Fibroblast of upper back skin (primary cell): ENCODE measurements at regions not wholly inside any gene's neighbourhood (a gene's known extent, or its start where the extent isn't known, plus 50 kb on each side); places are given as distances from the start of the nearest gene placed in this dataset.

ENCODE experiments used
- DNase-seq: peaks from one replicate; pipeline ENCODE4 v3.0.0-alpha.2; 2013

DNA sequence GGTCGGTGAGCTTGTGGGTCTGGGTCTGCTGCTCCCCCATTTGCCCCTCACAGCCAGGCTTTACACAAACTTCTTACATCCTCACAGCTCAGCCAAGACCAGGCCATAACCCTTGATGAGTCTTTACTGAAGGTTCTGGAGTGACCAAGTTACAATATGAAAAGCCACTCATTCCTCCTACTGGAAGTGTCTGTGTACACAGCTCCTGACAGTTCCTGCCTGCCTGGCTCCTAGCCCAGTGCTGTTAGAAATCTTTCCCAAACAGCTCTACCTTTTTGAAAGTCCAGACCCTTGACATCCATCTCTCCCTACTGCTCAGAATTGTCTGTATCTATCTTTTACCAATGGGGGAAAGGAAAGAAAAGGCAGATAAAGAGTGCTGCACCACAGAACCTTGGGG, 106.9 kb downstream of the PAX1 start:
- DNase-seq, result no peak

DNA sequence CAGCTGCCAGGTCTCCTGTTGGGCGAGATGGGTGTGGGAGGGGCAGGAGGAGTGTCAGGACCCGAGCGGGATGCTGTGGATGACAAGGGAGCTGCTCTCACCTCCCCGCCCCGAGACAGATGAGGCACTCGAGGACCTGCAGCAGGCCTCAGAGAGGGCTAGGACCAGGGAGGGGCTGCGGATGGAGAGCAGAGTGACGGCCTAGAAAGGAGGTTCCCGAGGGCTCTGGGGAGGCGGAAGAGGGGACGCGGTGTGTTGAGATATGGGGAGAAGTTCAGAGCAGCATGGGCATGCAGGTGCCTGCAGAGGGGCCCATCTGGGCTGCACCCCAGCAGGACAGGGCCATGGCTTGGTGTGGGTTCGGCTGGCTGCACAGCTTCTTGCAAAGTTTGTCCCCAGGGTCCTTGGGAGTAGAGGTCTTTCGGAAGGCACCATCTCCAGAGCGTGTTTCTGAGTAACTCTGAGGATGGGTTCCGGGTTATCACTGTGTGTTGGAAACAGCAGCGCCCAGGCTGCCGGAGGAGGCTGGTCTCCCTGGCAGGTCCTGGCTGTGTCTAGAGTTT, 104.6 kb downstream of the PAX1 start:
- DNase-seq, result no peak

DNA sequence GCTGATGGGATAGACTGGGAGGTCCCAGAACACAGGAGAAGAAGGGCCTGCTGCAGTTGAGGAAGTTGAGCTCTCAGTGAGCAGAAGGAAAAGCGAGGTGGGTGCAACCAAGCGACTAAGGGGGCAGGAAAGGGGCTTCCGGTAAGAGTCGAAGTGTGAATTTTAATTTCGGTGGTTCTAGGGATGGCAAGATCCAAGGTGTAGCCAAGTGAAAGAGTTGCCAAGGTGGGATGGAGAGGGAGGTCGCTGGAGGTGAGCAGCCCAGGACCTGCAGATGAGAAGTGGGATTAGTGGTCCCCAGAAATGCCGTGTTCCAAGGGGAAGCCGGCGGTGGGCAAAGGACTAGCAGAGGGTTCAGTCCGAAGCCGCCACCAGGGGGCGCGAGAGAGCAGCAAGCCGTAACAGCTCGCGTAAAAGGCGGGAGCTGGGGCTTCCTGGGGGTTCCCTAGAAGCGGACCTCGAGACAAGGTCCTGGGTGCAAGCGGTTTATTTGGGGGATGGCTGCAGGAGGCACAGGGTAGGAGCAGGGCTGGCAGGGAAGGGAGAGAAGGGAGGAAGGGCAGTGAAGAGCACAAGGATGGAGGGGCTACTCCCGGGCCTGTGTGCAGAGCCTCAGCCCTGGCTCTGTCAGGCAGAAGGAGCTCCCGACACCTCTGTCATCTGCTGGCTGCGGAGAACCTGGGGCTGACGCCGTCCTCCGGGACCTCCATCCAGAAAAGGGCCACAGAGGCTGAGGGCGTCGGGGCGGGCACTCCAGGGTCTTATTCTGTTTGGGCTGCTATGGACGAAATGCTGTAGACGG, 103.6 kb downstream of the PAX1 start:
- DNase-seq, result no peak

DNA sequence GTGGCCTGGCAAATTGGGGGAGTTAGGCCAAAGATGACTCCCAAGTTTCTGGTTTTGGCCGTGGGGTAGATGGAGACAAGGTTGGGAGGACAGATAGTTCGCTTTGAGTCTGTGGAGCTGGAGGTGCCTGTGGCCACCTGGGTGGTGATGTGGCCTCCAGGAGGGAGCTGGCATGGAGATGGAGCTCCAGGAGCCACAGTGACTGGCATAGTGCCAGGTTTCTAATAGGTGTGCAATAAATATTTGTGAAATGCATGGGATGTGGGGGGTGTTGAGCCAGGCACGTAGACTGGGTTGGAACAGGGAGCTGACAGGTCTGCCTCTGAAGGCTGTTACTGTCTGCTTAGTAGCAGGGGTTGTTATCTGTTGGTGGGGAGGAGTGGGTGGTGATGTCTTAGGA, 102.7 kb downstream of the PAX1 start:
- DNase-seq, result no peak

DNA sequence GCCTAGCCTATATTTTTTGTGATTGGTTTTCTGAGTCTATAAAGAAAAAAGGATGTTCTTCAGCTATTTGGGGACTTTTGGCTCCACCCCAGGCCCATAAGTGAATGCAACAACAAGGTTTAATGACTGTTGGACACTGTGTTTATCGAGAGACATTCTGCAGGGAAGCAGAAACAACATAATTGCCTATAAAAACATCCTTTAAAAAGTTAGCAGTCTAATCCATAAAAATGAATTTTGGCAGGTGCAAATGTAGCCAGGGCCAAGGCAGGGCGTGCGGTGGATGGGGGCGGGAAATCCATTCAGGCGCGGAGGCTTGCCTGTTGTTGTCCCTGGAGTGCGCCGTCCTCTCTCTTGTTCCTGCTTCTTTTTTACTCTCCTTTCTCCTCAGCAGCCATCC, 99.3 kb downstream of the PAX1 start:
- no peak for DNase-seq

DNA sequence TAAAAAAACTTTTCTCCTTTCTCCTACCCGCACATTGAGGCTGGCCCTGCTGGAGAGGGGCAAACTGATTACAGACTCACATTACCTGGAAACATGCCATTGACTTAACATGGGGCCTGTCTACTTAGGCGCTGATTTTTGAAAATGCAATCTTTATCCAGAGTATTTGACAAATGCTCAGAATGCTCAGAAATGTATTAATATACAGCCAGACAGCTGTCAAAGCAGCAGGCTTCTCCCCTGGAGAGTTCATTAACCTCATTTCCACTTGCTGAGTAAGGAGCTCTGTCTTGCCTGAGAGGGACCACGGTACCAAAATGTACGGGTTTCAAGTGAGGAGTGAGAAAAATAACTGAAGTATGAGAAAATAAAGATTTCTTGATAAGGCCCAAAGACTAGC, 95.7 kb downstream of the PAX1 start:
- no peak for DNase-seq

DNA sequence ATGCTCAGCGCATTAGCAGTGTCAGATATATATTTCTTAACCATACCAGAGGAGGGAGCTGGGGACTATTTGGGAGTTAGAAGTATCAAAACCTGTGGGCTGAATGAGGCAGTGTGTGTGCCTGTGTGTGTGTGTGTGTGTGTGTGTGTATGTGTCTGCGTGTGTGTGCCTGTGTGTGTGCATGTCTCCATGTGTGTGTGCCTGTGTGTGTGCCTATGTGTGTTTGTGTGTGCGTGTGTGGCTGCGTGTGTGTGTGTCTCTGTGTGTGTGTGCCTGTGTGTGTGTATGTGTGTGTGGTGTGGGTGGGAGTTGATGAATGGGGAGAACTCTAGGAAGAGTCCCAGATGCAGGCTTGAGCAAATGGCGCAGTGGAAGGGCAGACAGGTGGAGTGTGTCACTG, 92.9 kb downstream of the PAX1 start:
- DNase-seq, result no peak

DNA sequence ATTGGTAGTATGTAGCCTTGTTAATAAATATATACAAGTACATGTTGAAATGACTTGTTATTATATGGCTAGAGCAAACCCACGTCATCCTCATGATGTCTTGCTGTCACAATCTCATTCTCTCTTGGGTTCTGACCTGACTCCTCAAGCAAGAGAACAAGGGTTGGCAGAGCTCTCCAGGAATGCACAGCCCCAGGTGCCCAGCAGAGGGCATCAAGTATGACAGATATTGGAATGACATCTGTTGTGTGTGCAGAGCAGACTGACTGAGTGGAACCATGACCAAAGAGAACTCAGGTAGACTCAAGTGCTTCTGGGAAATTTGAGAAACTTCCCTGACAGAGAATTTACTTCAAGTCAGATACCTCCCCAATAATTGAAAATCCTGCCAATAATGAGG, 90.6 kb downstream of the PAX1 start:
- DNase-seq, result no peak

DNA sequence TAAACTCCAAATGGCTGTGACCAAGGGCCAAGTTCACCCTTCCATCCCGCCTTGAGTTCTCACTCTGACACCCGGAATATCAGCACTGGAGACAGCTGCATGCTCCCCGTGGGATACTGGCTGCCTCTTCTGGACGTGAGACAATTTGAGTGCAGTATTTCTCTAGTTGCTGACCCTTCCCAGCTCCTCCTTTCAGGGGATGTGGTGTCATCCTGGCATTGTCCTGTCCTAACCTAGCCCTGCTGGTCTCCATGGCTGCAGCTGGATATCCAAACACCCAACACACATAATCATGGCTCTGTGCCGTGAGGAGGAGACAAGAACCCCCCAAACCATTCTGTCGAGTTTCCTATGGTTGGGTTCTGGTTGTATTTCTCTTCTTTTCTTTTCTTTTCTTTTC, 82.6 kb downstream of the PAX1 start:
- DNase-seq, result no peak

DNA sequence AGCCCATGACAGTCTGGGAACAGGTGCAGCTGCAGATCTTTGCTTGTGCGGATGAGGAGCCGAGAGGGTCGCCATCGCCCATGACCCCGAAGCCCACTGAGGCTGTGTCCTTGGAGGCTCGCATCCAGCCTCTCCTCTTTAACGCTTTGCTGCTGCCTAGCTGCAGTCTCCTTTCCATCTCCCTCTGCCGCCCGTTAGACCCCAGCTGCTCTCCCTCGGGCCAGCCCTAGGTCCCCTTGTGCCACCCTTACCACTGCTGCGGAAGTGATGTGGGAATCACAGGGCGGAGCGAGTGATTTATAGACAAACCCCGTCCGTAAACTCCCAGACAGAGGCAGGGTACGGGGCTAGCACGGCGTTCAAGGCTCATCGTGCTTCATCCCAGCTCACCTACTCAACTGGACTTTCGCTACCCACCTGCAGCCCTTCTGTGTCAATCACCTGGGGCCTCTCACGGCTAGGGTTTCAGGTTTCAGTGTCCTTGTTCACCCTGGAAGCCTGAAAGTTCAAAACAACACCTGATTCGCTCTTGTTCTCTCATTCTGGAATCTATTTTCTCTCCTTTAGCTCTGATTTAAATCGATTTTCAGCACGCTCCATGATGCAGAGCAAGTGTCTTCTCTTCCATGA, 76.1 kb downstream of the PAX1 start:
- DNase-seq, result no peak

DNA sequence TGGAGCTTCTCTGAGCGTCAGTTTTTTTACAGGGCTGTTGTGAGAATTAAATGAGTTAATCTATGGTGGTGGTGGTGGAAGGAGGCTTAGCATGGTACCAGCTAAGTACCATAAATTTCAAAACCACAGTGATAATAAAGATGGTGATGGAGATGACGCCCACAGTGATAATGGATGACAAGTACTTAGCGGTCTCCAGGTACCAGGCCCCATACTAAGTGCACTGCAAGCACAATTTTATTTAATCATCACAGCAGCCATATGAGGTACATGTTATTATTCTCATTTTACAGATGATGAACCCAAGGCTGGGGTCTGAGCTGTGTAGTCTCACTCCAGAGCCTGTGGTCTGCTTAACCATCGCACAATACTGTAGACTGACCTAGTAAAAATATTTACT, 75.1 kb downstream of the PAX1 start:
- no peak for DNase-seq
